Heart left ventricle (tissue), 13 donors: ENCODE measurements at regions not wholly inside any gene's neighbourhood (a gene's known extent, or its start where the extent isn't known, plus 50 kb on each side); places are given as distances from the start of the nearest gene placed in this dataset.

Experiments used
- CTCF ChIP-seq, 12 donors: fragments of 200-600 bp; sonication (generic) in 4 of 12; IDR thresholded peaks; one replicate each; pipeline versions ENCODE4 v1.5.0 to v1.8.0; 2018 to 2022; ENCODE audit warnings: antibody characterized with exemption in 12 of 12, mild to moderate bottlenecking in 5 of 12
- POLR2A ChIP-seq, 2 donors: fragments of 450-650 bp; IDR thresholded peaks; one replicate each; pipeline ENCODE4 v1.6.1; 2017; ENCODE audit warnings: antibody characterized with exemption in 2 of 2, mild to moderate bottlenecking in 2 of 2, moderate library complexity in 2 of 2
- donor health status: ischemic (EF 13 %, LVEDD 7.1; RV severe dilation, severe dysfunction).
- donor health status: DM: no; HTN: yes; CAD: no.
- donor health status: DM: no; HTN: no; CAD: no.
- donor health status: ischemic (EF 25% LVEDD 6.9; RV normal size, moderate dysfunction).
- donor health status: ischemic (EF 25% LVEDD 5.7; RV mildly dilated, moderate dysfunction).
- donor health status: ischemic (EF 35%, LVEDD 5.7; RV mildly dilated, moderate dysfunction).
- donor health status: nonischemic (EF 11% LVEDD 7.7; RV severe dilation, severe dysfunction).
- donor health status: DM: yes; HTN: yes; CAD: no.
- donor health status: PGD.
- donor health status: ischemic (EF 29% LVEDD 5.4; RV normal size, mild dysfunction).
- donor health status: nonischemic (EF 23%, LVEDD 6.1; RV moderate dilation, normal function).

- no peak for TF ChIP-seq POLR2A (IDR thresholded peaks at IDR 0.05)
- TF ChIP-seq CTCF (IDR thresholded peaks at IDR 0.05), result no peak
Observed at GRCh38 chr16:75803753-75804152, 77.5 kb upstream of the CPHXL start.
